Activated gamma-delta T cell treated with anti-CD3 and anti-CD28 coated beads, Interleukin-2, amount 50 U/mL, for 16 hours (primary cell): ENCODE measurements at regions not wholly inside any gene's neighbourhood (a gene's known extent, or its start where the extent isn't known, plus 50 kb on each side); places are given as distances from the start of the nearest gene placed in this dataset.

Source experiments
- DNase-seq: peaks from one replicate; pipeline ENCODE4 v3.0.0-alpha.2; 2020; ENCODE audit warnings: low read depth

DNA sequence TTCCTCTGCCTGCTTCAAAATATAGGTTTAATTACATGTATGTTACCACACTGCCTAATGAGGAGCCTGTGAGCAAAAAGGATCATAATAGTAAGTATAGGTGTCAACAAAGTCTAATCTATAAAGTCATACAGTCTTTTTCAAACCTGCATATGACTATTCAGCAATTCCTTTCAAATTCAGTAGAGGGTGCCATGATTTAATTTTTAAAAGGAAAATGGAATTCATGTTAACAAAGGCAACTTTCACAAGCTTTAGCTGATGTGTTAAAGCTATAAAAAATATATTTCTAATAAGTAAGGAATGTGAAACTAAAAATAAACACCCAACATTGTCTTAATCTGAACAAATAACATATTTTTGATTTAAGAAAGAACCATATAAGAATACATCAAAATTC is 52.1 kb downstream of the MPP7 start:
- no peak for DNase-seq

DNA sequence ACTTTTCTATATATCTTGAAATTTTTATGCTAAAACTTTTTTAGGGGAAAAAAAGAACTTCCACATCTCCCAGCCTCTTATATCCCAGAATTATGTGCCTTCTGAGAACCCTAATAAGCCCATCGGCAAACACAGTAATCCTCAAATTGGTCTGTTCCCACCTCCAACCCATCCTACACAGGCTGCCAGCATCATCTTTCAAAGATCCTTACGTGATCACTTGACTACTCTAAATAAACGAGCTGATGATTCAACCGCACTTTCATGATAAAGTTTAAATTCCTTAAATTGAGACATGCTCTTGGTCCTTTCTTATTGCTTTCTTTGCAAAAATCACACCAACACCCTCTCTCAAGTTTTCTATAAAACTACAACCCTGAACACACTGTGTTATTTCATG is 52.5 kb downstream of the MPP7 start:
- no peak for DNase-seq

DNA sequence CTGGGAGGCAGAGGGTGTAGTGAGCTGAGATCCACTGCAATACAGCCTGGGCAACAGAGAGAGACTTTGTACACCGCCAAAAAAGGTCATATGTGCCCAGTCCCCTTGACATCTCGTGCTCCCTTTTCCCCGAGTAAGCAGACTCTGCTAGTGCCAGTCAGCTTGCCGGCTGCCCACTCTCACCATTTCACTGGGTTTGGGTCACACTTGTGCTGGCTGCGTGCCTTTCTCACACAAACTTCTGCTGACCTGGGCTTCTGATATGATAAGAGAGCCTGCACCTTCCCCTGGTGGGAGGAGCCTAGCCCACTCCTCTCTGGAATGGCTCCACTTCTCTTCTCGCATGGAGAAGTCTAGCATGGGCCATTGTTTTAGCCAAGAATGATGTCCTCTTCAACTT is 53.4 kb downstream of the MPP7 start:
- no peak for DNase-seq

DNA sequence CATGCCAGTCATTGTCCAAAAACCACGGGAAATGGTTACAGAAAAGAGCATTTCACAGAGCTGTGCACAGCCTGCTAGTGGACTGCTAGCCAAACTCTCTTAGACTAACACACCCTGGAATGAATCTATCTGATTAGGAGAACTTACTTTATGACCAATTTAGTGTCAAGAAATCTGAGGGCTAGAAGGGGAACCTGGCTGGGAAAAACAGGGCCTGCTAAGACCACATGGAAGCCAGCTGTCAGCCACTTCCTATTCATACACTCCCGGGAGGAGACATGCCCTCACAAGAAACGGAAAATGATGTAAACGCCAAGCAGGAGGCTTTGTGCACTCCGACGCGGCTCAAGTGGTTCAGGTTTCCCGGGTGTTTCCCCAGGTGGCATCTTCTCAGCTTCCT is 54.8 kb downstream of the MPP7 start:
- DNase-seq: no peak

DNA sequence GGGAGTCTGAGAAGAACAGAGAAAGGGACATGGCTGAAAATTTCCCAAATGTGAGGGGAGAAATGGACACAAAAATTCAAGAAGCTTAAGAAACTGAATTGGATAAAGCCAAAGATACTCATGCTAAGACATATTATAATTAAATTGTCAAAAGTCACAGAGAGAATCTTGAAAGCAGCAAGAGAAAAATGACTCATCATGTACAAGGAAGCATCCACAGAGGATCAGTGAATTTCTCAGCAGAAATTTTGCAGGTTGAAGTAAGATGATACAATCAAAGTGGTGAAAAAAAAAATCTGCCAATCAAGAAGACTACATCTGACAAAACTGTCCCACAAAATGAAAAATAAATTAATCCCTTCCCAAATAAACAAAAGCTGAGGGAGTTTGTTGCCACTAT is 56.8 kb downstream of the MPP7 start:
- no peak for DNase-seq

DNA sequence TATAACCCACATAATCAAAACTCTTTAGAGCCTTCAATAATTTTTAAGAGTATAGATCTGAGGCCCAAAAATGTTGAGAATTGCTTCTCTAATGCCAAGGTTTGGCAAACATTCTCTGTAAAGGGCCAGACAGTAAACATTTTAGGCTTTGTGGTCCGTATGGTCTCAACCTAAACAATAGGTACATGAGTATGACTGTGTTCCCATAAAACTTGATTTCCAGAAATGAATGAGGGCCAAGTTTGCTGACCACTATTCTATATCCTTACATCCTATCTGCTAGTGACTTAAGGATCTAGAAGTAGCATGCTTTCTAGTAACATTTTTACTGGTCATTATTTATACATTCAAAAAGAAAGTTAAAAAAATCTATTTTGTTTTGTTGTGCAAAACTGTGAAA is 58.9 kb downstream of the MPP7 start:
- no peak for DNase-seq

DNA sequence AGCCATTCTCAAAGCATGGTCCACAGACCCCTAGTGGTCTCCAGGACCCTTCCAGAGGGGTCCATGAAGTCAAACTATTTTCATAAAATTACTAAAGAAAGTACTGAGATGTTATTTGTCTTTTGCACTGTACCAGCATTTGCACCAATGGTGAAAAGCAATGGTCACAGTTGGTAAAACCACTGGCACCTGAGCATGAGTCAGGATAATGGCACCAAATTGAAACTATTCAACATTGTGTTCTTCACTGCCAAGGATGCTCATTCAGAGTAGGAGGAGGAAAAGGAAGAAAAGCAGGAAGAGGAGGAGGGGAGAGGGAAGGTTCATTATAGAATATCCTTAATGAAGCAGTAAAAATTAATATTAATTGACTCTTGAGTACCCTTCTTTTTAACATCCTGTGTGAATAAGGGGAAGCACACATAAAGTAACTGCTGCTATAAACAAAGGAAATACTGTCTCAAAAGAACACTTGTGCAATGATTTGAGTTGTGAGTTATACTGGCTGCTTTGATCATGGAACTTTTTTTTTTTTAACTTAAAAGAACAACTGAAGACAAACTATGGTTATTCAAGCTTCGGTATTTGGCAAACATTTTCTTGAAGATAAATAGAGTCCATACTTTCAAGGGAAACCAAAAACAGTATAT is 60.2 kb downstream of the MPP7 start:
- DNase-seq: no peak

DNA sequence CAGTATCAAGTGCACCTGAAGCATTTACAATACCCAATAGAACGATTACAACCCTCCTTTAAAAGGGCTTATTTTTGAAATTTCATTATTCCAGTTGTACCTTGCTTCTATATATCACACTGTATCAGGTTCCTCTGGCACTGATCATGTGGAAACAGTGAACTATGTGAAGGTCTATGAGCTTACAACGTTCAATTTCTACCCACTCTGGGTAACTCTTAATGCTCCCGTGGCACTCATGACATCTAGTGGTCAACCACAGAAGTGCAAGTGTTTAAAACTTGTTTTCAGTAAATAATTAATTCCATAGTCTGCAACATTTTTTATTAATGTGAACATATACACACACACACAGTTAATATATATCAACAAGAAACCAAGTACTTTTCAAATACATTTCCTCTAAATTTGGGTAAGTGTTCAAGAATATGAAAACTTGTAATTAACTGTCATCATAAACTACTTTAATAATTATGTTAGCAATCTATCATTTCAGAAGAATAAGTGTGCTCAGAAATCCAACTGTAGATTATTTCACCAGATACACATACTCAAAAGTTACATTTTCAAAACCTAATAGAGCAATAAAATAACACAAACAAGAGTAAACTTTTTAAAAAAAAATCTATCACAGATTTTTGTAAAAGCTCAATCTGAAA is 61.0 kb downstream of the MPP7 start:
- peak; percentile 24 for DNase-seq

DNA sequence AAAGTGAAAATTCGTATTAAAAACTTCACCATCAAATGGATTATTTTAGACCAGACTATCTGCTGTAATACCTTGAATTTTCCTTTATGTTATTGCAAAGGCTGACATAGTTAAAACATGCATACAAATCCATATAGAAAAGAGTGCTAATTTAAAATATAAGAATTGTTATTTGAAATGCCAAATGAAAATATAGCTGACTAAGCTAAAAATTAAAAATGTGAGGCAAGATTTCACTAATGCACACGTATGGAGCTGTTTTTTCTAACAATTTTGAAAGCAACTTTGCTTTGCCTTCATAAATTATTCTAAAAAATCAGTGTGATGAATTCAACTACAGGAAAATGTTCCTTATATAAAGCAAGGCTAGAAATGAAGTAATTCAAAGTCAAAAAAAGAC is 62.5 kb downstream of the MPP7 start:
- no peak for DNase-seq

DNA sequence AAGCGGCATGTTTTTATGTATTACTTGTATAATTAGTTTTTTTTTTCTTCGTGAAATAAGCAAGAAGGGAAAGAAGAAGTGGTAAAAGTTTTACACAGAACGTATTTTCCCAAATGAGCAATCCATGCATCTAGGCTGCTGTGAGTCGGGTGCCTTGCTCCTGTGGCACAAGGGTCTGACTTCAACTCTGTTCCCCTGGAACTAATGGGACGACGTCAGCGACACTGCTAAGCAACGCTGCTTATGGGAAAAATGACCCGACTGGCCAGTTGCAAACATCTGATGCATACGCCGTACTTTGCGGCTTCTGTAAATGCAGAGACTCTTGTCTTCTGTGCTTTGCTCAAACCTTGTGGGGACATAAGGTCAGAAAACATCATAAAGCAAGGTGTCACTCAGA is 66.3 kb downstream of the MPP7 start:
- DNase-seq: no peak

DNA sequence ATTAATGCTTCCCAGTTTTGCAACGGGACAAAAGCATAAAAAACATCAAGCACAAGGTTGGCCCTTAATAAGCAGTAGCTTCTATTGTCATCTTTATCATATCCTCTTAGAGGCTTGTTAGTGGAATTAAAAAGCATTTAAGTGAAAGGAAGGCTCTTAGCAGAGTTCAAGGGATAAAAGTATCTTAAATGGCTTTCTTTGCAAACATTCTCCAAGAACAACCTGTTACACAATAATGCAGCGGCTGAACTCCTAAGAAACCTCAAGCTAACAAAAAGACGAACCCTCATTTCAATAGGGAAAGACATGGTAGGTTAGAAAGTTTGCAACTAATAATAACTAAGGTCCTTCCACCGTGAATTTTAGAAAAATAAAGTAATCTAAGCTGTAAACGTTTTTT is 82.1 kb downstream of the MPP7 start:
- no peak for DNase-seq

DNA sequence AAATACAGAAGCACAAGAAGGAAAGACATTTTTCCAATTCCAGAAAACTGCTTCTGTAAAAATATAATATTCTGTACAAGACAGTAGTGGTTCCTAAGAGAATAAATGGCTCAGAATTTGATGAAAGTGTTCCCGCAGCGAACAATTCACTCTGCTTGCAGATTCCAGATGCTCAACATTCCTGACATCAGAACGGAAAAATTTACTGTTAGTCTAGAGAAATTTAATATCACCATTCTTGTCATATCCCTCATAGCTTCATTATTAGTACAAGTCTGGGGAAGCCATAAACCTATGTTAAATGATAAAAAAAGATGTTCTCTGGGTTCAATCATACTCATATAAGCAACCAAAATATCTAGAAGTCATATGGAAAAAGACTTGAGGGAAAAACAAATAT is 83.6 kb downstream of the MPP7 start:
- DNase-seq: no peak

DNA sequence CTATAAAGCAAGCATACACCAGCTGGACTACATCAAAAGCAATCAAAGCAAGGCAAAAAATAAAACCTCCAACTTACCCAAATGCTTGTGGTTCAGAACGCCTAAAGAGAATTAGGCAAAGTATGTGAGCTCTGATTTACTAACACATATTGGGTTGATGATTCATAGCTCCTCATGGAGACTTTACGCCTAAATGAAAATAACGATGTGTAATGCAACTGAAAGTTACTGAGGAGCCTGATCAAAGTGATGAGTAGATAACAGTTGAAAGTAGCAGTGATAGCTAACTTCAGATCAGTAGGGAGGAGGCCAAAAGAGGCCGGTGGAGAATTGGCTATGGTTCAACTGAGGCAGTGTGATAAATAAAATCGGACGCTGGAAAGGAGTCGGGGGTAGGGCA is 85.0 kb downstream of the MPP7 start:
- no peak for DNase-seq

DNA sequence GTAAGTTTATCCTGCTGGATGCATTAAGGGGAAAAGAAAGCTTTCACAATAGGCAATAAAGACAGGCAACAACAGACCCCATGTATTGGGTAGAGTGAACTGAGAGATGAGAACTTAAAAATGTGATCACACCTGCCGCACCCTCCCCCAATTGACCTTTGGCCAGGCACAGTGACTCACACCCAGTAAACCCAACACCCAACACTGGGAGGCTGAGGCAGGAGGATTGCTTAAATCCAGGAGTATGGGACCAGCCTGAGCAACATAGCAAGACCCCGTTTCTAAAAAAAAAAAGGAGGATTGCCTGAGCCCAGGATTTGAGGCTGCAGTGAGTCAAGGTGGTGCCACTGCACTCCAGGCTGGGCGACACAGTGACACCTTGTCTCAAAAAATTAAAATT is 86.9 kb downstream of the MPP7 start:
- no peak for DNase-seq

DNA sequence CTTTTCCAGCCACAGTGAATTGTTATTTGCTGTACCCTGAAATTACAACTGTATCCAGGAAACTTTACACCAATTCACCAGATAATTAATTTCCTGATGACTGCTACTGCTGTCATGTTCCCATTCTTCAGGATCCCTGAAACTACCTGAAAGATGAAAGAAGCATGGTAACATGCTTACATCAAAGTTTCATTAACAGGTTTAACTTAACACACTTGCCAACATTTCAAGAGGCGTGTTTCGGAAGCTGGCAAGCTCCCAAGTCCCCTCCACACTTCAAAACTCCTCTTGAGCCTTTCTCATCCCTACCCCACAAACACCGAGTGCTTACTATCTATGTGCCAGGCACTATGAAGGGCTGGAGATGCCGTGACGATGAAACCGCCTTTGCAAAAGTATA is 88.6 kb downstream of the MPP7 start:
- no peak for DNase-seq

DNA sequence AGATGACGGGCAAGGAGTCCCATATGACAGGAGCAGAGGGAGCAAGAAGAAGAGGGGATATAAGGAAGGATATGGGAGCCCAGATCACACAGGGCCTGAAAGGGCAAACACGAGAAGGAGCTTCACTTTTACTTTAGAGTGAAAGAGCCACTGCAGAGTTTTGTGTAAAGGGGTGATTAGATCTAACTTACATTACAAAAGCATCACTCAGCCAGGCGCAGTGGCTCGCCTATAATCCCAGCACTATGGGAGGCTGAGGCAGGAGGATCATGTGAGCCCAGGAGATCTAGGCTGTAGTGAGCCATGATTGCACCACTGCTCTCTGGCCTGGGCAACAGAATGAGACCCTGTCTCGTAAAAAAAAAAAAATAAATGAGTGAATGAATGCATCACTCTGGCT is 91.1 kb downstream of the MPP7 start:
- DNase-seq: no peak

DNA sequence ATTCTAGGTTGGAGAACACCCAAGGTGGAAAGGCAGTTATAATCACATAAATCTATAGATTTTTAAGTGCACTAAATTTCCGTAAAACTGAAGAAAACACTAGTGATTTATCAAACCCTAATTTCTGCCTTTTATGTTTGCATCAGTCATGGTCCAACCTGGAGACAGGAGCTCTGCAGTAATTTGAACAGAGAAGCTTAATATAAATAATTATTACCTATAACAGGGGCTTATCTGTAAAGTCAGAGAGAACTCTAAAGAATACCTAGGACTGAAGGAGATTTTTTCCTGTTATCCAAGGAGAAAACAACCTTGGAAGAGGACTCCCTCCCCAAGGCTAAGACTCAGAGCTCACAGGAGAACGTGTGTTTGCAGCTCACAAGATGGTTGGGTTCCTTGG is 95.1 kb downstream of the MPP7 start:
- DNase-seq: no peak

DNA sequence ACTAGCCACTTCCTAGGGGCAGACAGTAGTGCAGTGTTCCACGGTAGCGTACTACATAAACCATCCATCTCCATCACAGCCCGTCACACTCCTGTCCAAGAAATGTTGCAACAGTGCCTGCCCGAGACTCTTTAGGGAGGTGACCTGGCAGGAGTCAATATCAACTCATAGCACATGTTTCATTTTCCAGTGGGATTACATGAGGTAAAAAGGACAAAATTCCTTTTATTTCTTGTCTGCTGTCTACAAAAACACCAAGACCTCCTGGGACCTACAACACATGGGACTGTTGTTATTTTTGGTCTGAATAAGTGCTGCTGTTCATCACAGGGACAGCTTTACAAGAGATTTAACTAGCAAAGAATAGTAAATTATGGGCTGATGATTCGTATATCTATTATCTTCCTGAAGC is 99.9 kb downstream of the MPP7 start:
- DNase-seq: no peak

DNA sequence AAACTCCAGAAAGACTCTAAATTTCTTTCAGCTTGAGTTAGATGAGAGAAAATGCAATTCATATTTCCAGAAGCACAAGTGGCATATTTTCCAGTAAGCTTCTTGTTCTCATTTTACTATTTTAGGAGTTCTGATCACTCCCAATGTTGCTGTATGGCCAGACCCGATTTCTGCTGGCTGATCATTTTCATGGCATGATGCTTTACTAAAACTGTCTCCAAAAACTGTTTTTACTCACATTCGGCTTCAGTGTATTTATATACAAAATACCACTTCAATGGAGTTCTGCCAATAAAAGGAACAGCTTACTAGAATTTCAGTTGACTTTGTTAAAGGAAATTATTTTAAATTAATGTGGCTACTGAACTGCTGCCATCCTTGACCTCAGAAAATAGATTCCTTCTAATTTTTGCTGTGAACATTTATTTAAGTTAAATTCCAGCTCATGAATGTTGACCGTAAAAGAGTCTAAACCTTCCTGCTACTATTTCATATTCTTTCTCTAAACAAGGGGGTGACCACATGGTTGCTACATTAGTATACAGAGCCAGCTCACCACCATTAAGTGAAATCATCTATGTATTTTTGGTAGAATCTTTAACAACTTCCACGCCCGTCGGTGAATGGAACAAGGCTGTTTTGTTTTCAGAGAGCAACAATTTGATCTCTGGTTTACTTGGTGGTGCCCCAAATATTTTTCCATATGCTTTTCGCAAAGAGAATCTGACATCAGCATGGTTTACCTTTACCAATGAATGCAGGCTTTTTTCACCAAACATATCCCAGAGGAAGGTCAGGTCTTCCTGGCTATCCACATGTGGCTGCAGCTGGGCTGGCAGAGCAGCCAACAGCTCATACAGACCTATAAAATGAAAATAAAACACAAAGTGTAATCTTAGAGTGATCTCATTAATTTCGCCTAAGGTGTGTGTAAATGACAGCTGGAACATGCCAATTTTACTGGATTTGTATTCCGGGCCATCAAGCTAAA is 101.2 kb downstream of the MPP7 start:
- no peak for DNase-seq

DNA sequence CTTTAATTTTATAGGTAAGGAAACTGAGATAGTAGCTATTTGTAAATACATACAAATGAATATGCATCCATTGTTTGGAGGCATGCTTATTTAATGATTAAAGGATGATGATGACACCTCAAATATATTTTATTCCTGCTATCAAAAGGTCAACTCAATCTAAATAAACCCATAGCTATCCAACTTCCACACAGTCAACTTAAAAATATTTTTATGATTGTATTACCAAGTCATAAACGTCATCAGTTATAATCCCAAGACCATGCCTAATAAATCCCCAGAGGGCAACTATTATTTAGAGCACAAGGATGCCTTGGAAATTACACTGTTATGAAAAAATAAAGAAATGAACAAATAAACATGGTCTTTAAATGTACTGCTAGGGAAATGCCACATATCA is 102.1 kb downstream of the MPP7 start:
- DNase-seq: no peak

DNA sequence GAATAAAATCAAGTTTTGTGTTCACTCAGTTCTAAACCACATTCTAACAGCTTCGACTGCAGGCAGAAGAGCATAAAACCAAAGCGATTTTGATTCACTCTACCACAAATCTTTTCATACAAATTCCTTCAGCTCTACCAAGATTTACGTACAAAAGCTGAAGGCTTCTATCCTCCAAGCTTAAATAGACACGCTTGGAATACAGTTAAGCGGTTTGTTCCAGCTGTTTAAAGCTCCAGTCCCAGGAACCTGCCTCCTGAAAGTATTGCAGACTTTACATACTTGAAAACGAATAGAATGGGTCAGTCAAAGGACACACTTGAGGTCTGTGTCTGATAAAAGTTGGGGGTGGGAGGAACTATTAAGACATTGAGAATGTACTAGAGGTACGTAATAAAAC is 102.9 kb downstream of the MPP7 start:
- DNase-seq: no peak

DNA sequence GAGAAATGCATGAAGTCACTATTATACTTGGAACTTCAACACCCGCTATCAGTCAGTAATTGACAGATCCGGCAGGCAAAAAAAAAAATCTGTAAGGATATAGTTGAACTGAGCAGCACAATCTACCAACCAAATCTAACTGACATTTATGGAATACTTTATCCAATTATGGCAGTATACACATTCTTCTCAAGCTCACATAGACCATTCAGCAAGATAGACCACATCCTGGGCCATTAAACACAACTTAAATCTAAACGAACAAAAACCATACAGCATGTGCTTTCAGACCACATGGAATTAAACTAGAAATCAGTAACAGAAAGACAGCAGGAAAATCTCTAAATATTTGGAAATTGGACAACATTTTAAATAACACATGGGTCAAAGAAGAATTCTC is 112.7 kb downstream of the MPP7 start:
- no peak for DNase-seq

DNA sequence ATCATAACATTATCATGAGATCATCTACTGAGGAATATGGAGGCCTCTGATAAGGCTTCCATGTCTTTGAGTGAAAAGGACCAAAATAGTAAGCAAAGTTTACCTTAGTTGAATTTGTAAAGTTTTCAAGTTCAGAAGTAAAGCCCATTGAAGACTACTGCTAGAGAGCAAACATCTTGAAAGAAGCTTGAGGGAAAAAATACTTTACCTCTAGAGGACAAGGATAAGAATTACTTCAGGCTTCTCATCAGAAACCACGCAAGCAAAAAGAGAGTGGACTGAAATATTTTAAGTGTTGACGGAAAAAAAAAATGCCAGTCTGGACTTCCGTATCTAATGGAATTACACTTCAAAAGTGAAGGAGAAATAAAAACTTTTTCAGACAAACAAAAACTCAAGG is 114.3 kb downstream of the MPP7 start:
- no peak for DNase-seq
